ENCODE measurements at regions not wholly inside any gene's neighbourhood (a gene's known extent, or its start where the extent isn't known, plus 50 kb on each side); places are given as distances from the start of the nearest gene placed in this dataset.

- Histone ChIP-seq H3K27me3 (ENCODE audit: insufficient read depth) (no peaks in the 10 kb centered on the region), H3K4me1 (ENCODE audit: control insufficient read depth in 1 of 2, insufficient read depth in 2 of 2, low read depth in 1 of 2, low read length in 1 of 2) (no peaks in the 10 kb centered on the region; a peak in 1 of 4 replicates), H3K36me3 (replicated peaks in 1 of 2; ENCODE audit: control insufficient read depth in 1 of 2, insufficient read depth in 2 of 2, low read length in 1 of 2) (no peaks in the 10 kb centered on the region), H3K9ac (no peak overlapping the region), H3F3A (replicated peaks; ENCODE audit: insufficient read depth) (peaks cover 3% of the 10 kb centered on the region), H3K4me3 (ENCODE audit: low read depth in 2 of 2, low read length in 1 of 2) (no peak overlapping the region), H2AFZ (ENCODE audit: low read depth) (no peak overlapping the region), H3K79me2 (ENCODE audit: insufficient read depth) (no peaks in the 10 kb centered on the region), H3K27ac (ENCODE audit: low read depth in 2 of 2, low read length in 1 of 2) (no peak overlapping the region), H3K9me3 (no peaks in the 10 kb centered on the region), H4K20me1 (ENCODE audit: insufficient read depth) (no peaks in the 10 kb centered on the region), H3K9me2 (no peaks in the 10 kb centered on the region), H3K4me2 (no peak overlapping the region)
- POLR2A ChIA-PET: no interaction called here
- 78% methylated on average over 5 of the region's 5 CpGs for WGBS (ENCODE audit: low lambda C conversion rate)
- CTCF ChIA-PET: no interaction called here
- TF ChIP-seq PBX3 (IDR thresholded peaks at IDR 0.05): no peak
- no peak for TF ChIP-seq GABPA (IDR thresholded peaks at IDR 0.05; ENCODE audit: low read depth)
- no peak for TF ChIP-seq TEAD4 (IDR thresholded peaks at IDR 0.05; ENCODE audit: borderline replicate concordance, insufficient read depth)
- no peak for TF ChIP-seq POLR2AphosphoS5 (IDR thresholded peaks at IDR 0.05; ENCODE audit: low read depth, low read length)
- TF ChIP-seq IRF3 (IDR thresholded peaks at IDR 0.05; ENCODE audit: low read depth, low read length): no peak
- no peak for TF ChIP-seq TAF1 (IDR thresholded peaks at IDR 0.05; ENCODE audit: borderline replicate concordance, low read depth, low read length)
- TF ChIP-seq RAD21 (IDR thresholded peaks at IDR 0.05; ENCODE audit: low read length): no peak
- TF ChIP-seq MAX (IDR thresholded peaks at IDR 0.05; ENCODE audit: low read depth): no peak
- no peak for TF ChIP-seq MXI1 (IDR thresholded peaks at IDR 0.05; ENCODE audit: low read depth, low read length)
- no peak for TF ChIP-seq FOXM1 (IDR thresholded peaks at IDR 0.05; ENCODE audit: low read depth)
- no peak for DNase-seq
Observed at GRCh38 chr6:19753826-19754225, 83.3 kb upstream of the ID4 start.

GRCh38 chr6:19754686-19755085 is 82.5 kb upstream of the ID4 start:
- TF ChIP-seq IRF3 (IDR thresholded peaks at IDR 0.05; ENCODE audit: low read depth, low read length): no peak
- TF ChIP-seq MAX (IDR thresholded peaks at IDR 0.05; ENCODE audit: low read depth): no peak
- no peak for TF ChIP-seq USF1 (IDR thresholded peaks at IDR 0.05; ENCODE audit: borderline replicate concordance, low read depth)
- no peak for TF ChIP-seq REST (IDR thresholded peaks at IDR 0.05; ENCODE audit: low read depth, low read length)
- TF ChIP-seq EZH2phosphoT487 (IDR thresholded peaks at IDR 0.05; ENCODE audit: borderline replicate concordance, low read depth): no peak
- H4K20me1 ChIP-seq (ENCODE audit: insufficient read depth): no peaks in the 10 kb centered on the region
- no peak overlapping the region for H3K4me3 ChIP-seq (ENCODE audit: low read depth in 2 of 2, low read length in 1 of 2)
- no peaks in the 10 kb centered on the region for H3K9me3 ChIP-seq
- POLR2A ChIA-PET: no interaction called here
- H3K9me2 ChIP-seq: no peaks in the 10 kb centered on the region
- DNase-seq: no peak
- no peak overlapping the region for H2AFZ ChIP-seq (ENCODE audit: low read depth)
- no peak overlapping the region for H3K9ac ChIP-seq
- H3K27ac ChIP-seq (ENCODE audit: low read depth in 2 of 2, low read length in 1 of 2): no peak overlapping the region
- CTCF ChIA-PET: no interaction called here
- H3K4me1 ChIP-seq (ENCODE audit: control insufficient read depth in 1 of 2, insufficient read depth in 2 of 2, low read depth in 1 of 2, low read length in 1 of 2): no peaks in the 10 kb centered on the region; a peak in 1 of 4 replicates
- 79% methylated on average over 2 of the region's 2 CpGs for WGBS (ENCODE audit: low lambda C conversion rate)
- H3K79me2 ChIP-seq (ENCODE audit: insufficient read depth): no peaks in the 10 kb centered on the region
- H3F3A ChIP-seq (replicated peaks; ENCODE audit: insufficient read depth): peaks cover 3% of the 10 kb centered on the region
- no peaks in the 10 kb centered on the region for H3K36me3 ChIP-seq (replicated peaks in 1 of 2; ENCODE audit: control insufficient read depth in 1 of 2, insufficient read depth in 2 of 2, low read length in 1 of 2)
- no peak overlapping the region for H3K4me2 ChIP-seq
- H3K27me3 ChIP-seq (ENCODE audit: insufficient read depth): no peaks in the 10 kb centered on the region
